ENCODE measurements at regions not wholly inside any gene's neighbourhood (a gene's known extent, or its start where the extent isn't known, plus 50 kb on each side); places are given as distances from the start of the nearest gene placed in this dataset.

DNA sequence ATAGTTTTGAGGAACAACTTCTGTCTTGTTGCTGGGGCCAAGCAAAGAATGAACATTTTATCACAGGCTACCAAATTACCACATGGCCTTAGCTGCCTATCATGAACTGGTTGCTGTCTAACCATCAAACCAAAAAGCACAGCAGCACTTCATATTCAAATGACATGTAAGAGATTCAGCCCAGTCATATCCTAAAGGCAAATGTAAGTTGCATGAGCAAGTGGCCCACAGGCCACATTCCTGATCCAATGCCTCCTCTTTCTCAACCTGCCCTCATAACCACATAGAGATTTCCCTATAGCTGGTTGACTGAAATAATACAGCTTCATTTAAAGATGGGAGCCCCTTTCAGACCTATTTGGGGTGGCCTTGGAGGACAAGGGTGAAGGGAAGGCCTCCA lies 572.3 kb downstream of the IRS1 start (continued):
- TF ChIP-seq ZBTB33 (IDR thresholded peaks at IDR 0.05) (no peak), JUND (IDR thresholded peaks at IDR 0.05) (no peak), TAF1 (conservative IDR thresholded peaks at IDR 0.05) (no peak)

DNA sequence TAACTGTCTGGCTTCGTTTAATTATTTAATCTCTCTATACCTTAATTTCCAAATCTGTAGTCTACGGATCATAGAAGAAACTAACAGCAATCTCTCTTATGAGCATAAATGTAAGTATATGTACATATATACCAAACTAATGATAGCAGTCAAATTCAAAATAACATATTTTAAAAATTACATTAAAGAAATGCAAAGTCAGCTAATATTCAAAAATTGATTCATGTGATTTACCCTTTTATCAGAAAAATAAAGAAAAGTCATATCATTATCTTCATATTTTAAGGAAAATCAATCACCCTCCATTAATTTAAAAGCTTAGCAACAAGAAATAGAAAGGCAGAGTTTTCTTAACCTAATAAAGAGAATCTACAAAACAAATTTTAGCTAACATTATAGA lies 575.9 kb downstream of the IRS1 start:
- no peak overlapping the region for H3K4me3 ChIP-seq (ENCODE audit: low read depth in 1 of 3, low read length in 3 of 3)
- H3K4me1 ChIP-seq (ENCODE audit: control insufficient read depth in 4 of 4, insufficient read depth in 4 of 4, low read length in 3 of 4), result no peaks in the 10 kb centered on the region
- WGBS, result 93% methylated on average over 2 of the region's 2 CpGs

More for the DNA sequence above, 575.9 kb downstream of the IRS1 start:
- TF ChIP-seq, protein P1, sequence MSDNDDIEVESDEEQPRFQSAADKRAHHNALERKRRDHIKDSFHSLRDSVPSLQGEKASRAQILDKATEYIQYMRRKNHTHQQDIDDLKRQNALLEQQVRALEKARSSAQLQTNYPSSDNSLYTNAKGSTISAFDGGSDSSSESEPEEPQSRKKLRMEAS (IDR thresholded peaks at IDR 0.05), result no peak
- TF ChIP-seq FOXA2 (IDR thresholded peaks at IDR 0.05) (no peak), HNF4A (conservative IDR thresholded peaks at IDR 0.05) (no peak), RXRA (IDR thresholded peaks at IDR 0.05) (no peak), ZBTB33 (IDR thresholded peaks at IDR 0.05) (no peak), NR2F2 (IDR thresholded peaks at IDR 0.05) (no peak), RAD21 (IDR thresholded peaks at IDR 0.05) (no peak), HNF4G (IDR thresholded peaks at IDR 0.05) (no peak), GABPA (IDR thresholded peaks at IDR 0.05 in 1 of 2, conservative IDR thresholded peaks at IDR 0.05 in 1 of 2) (no peak), REST (IDR thresholded peaks at IDR 0.05) (no peak), ATF3 (IDR thresholded peaks at IDR 0.05) (no peak), EGR1 (IDR thresholded peaks at IDR 0.05; ENCODE audit: low read depth in 2 of 2) (no peak), JUND (IDR thresholded peaks at IDR 0.05) (no peak), TAF1 (conservative IDR thresholded peaks at IDR 0.05) (no peak)
- TF ChIP-seq, protein P2, sequence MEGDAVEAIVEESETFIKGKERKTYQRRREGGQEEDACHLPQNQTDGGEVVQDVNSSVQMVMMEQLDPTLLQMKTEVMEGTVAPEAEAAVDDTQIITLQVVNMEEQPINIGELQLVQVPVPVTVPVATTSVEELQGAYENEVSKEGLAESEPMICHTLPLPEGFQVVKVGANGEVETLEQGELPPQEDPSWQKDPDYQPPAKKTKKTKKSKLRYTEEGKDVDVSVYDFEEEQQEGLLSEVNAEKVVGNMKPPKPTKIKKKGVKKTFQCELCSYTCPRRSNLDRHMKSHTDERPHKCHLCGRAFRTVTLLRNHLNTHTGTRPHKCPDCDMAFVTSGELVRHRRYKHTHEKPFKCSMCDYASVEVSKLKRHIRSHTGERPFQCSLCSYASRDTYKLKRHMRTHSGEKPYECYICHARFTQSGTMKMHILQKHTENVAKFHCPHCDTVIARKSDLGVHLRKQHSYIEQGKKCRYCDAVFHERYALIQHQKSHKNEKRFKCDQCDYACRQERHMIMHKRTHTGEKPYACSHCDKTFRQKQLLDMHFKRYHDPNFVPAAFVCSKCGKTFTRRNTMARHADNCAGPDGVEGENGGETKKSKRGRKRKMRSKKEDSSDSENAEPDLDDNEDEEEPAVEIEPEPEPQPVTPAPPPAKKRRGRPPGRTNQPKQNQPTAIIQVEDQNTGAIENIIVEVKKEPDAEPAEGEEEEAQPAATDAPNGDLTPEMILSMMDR (IDR thresholded peaks at IDR 0.05; ENCODE audit: low read depth, low read length, missing input control), result no peak
- no peak overlapping the region for H3K27ac ChIP-seq (ENCODE audit: low read depth in 1 of 2, low read length in 2 of 2)
- no peaks in the 10 kb centered on the region for H3K27me3 ChIP-seq (ENCODE audit: control insufficient read depth in 4 of 4, insufficient read depth in 4 of 4, low read length in 3 of 4)
- H3K9ac ChIP-seq (ENCODE audit: low read depth in 1 of 2, low read length in 2 of 2), result no peak overlapping the region
- H3K9me3 ChIP-seq (ENCODE audit: control insufficient read depth in 4 of 4, low read length in 3 of 4), result no peaks in the 10 kb centered on the region
- no peak for DNase-seq (ENCODE audit: low spot score)
- H3K36me3 ChIP-seq (ENCODE audit: control insufficient read depth in 4 of 4, insufficient read depth in 3 of 4, low read depth in 1 of 4, low read length in 3 of 4), result no peaks in the 10 kb centered on the region

Measured in liver (tissue), 8 donors.